ENCODE measurements at regions not wholly inside any gene's neighbourhood (a gene's known extent, or its start where the extent isn't known, plus 50 kb on each side); places are given as distances from the start of the nearest gene placed in this dataset.

- TF ChIP-seq CTCF (IDR thresholded peaks at IDR 0.05; ENCODE audit: low read depth, low read length): no peak
- no peak for DNase-seq (ENCODE audit: low read depth, low spot score)
- in situ Hi-C loops (cut with HindIII; ENCODE audit: low sequenced_read_pairs): no loop called here
- no peak overlapping the region for H3K4me3 ChIP-seq (ENCODE audit: low read depth, low read length)
Observed at GRCh38 chr19:27936139-27936538, 1276.8 kb downstream of the UQCRFS1 start.

- no peak overlapping the region for H3K4me3 ChIP-seq (ENCODE audit: low read depth, low read length)
- TF ChIP-seq CTCF (IDR thresholded peaks at IDR 0.05; ENCODE audit: low read depth, low read length): no peak
- no peak for DNase-seq (ENCODE audit: low read depth, low spot score)
- in situ Hi-C loops (cut with HindIII; ENCODE audit: low sequenced_read_pairs): no loop called here
Observed at GRCh38 chr19:27935669-27936068, 1277.3 kb downstream of the UQCRFS1 start.

GRCh38 chr19:27929399-27929798, 1283.6 kb downstream of the UQCRFS1 start:
- H3K4me3 ChIP-seq (ENCODE audit: low read depth, low read length): no peak overlapping the region
- no peak for TF ChIP-seq CTCF (IDR thresholded peaks at IDR 0.05; ENCODE audit: low read depth, low read length)
- no peak for DNase-seq (ENCODE audit: low read depth, low spot score)
- in situ Hi-C loops (cut with HindIII; ENCODE audit: low sequenced_read_pairs): no loop called here

GRCh38 chr19:27925202-27925601, 1287.7 kb downstream of the UQCRFS1 start:
- in situ Hi-C loops (cut with HindIII; ENCODE audit: low sequenced_read_pairs): no loop called here
- no peak for TF ChIP-seq CTCF (IDR thresholded peaks at IDR 0.05; ENCODE audit: low read depth, low read length)
- DNase-seq (ENCODE audit: low read depth, low spot score): no peak
- H3K4me3 ChIP-seq (ENCODE audit: low read depth, low read length): no peak overlapping the region

GRCh38 chr19:27922970-27923369, 1290.0 kb downstream of the UQCRFS1 start:
- H3K4me3 ChIP-seq (ENCODE audit: low read depth, low read length): no peak overlapping the region
- in situ Hi-C loops (cut with HindIII; ENCODE audit: low sequenced_read_pairs): no loop called here
- DNase-seq (ENCODE audit: low read depth, low spot score): no peak
- no peak for TF ChIP-seq CTCF (IDR thresholded peaks at IDR 0.05; ENCODE audit: low read depth, low read length)

GRCh38 chr19:27920774-27921173, 1292.2 kb downstream of the UQCRFS1 start:
- TF ChIP-seq CTCF (IDR thresholded peaks at IDR 0.05; ENCODE audit: low read depth, low read length): no peak
- H3K4me3 ChIP-seq (ENCODE audit: low read depth, low read length): no peak overlapping the region
- in situ Hi-C loops (cut with HindIII; ENCODE audit: low sequenced_read_pairs): no loop called here
- no peak for DNase-seq (ENCODE audit: low read depth, low spot score)

GRCh38 chr19:27918818-27919217, 1294.1 kb downstream of the UQCRFS1 start:
- in situ Hi-C loops (cut with HindIII; ENCODE audit: low sequenced_read_pairs): no loop called here
- no peak for TF ChIP-seq CTCF (IDR thresholded peaks at IDR 0.05; ENCODE audit: low read depth, low read length)
- no peak overlapping the region for H3K4me3 ChIP-seq (ENCODE audit: low read depth, low read length)
- no peak for DNase-seq (ENCODE audit: low read depth, low spot score)

Measured in astrocyte of the spinal cord (primary cell).